ENCODE measurements at regions not wholly inside any gene's neighbourhood (a gene's known extent, or its start where the extent isn't known, plus 50 kb on each side); places are given as distances from the start of the nearest gene placed in this dataset.

GRCh38 chr6:133698272-133698671, 190.6 kb upstream of the TCF21 start:
- TF ChIP-seq CTCF (IDR thresholded peaks at IDR 0.05), result no peak
- Histone ChIP-seq H3K4me2 (ENCODE audit: low read length) (no peak overlapping the region), H3K9me3 (ENCODE audit: control insufficient read depth, low read length) (no peaks in the 10 kb centered on the region), H3K79me2 (no peaks in the 10 kb centered on the region), H2AFZ (no peak overlapping the region), H3K4me3 (ENCODE audit: low read depth, low read length) (no peak overlapping the region), H3K9ac (no peak overlapping the region), H3K27me3 (ENCODE audit: control insufficient read depth, insufficient read depth, low read length) (no peaks in the 10 kb centered on the region), H3K4me1 (no peaks in the 10 kb centered on the region), H3K27ac (no peak overlapping the region), H3K36me3 (ENCODE audit: control insufficient read depth, insufficient read depth, low read length) (no peaks in the 10 kb centered on the region)

- Histone ChIP-seq H3K79me2 (no peaks in the 10 kb centered on the region), H3K36me3 (ENCODE audit: control insufficient read depth, insufficient read depth, low read length) (no peaks in the 10 kb centered on the region), H3K27me3 (ENCODE audit: control insufficient read depth, insufficient read depth, low read length) (no peaks in the 10 kb centered on the region), H3K9me3 (ENCODE audit: control insufficient read depth, low read length) (no peaks in the 10 kb centered on the region), H3K4me3 (ENCODE audit: low read depth, low read length) (no peak overlapping the region), H2AFZ (no peak overlapping the region), H3K4me1 (no peaks in the 10 kb centered on the region), H3K4me2 (ENCODE audit: low read length) (no peak overlapping the region), H3K27ac (no peak overlapping the region), H3K9ac (no peak overlapping the region)
- no peak for TF ChIP-seq CTCF (IDR thresholded peaks at IDR 0.05)
These were observed 189.1 kb upstream of the TCF21 start for GRCh38 chr6:133699741-133700385.

DNA sequence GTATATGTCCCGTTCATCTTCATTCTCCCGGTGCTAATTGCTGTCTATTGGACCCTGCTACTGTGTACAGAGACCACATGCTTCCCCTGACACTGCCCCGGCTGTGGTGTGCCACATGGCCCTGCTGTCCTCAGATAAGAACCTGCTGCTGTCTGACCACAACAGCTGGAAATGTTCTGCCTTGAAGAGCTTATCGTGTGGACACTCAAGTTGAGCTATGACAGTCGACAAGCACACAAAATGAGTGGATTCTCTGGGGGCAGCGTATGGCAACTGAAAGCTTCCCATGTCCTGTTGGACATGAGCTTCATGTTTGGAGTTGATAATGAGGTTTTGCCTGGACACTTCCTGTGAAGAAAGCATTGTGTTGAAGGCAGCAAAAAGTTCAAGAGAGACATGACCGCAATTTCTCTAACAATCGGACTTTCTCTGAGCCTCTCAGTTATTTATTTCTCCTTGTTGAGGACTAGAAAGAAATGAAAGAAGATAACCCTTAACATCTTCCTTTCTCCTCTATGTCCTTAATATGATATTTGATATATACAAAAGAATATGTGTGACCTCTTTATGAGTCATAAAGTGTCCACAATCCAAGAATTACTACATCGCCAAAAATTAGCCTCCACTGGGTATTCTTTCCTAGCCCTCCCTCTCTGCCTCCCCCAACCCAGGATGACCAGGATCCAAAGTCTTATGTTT, 187.1 kb upstream of the TCF21 start:
- no peak overlapping the region for H3K4me3 ChIP-seq (ENCODE audit: low read depth, low read length)
- TF ChIP-seq CTCF (IDR thresholded peaks at IDR 0.05), result no peak
- no peaks in the 10 kb centered on the region for H3K9me3 ChIP-seq (ENCODE audit: control insufficient read depth, low read length)
- H3K27ac ChIP-seq, result no peak overlapping the region
- H3K9ac ChIP-seq, result no peak overlapping the region
- no peaks in the 10 kb centered on the region for H3K36me3 ChIP-seq (ENCODE audit: control insufficient read depth, insufficient read depth, low read length)
- no peaks in the 10 kb centered on the region for H3K4me1 ChIP-seq
- H3K27me3 ChIP-seq (ENCODE audit: control insufficient read depth, insufficient read depth, low read length), result no peaks in the 10 kb centered on the region
- no peak overlapping the region for H3K4me2 ChIP-seq (ENCODE audit: low read length)
- no peaks in the 10 kb centered on the region for H3K79me2 ChIP-seq
- H2AFZ ChIP-seq, result no peak overlapping the region

- no peak overlapping the region for H3K4me3 ChIP-seq (ENCODE audit: low read depth, low read length)
- H3K27ac ChIP-seq, result no peak overlapping the region
- H3K9ac ChIP-seq, result no peak overlapping the region
- H3K79me2 ChIP-seq, result no peaks in the 10 kb centered on the region
- H3K36me3 ChIP-seq (ENCODE audit: control insufficient read depth, insufficient read depth, low read length), result no peaks in the 10 kb centered on the region
- H3K27me3 ChIP-seq (ENCODE audit: control insufficient read depth, insufficient read depth, low read length), result no peaks in the 10 kb centered on the region
- H3K9me3 ChIP-seq (ENCODE audit: control insufficient read depth, low read length), result no peaks in the 10 kb centered on the region
- no peak overlapping the region for H2AFZ ChIP-seq
- no peaks in the 10 kb centered on the region for H3K4me1 ChIP-seq
- no peak for TF ChIP-seq CTCF (IDR thresholded peaks at IDR 0.05)
- no peak overlapping the region for H3K4me2 ChIP-seq (ENCODE audit: low read length)
These were observed 184.5 kb upstream of the TCF21 start for GRCh38 chr6:133704371-133704770.

DNA sequence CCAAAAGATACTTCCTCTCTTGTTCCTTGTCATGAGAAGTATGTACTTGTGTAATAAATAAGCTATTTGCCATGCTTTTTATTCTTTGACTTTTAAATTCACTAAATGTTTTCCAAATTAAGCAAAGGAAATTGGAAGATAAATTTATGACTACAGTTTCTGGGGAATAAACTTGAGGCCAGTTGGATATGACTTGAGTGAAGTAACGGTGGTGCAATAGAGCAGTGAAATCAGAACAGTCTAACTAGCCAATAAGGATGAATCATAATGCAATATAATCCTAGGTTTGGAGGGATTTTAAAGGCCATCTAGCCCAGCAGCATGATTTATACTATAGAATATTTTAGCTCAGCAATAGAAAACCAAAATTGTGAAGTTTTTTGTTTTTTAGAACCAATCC, 183.8 kb upstream of the TCF21 start:
- H3K9ac ChIP-seq, result no peak overlapping the region
- H3K9me3 ChIP-seq (ENCODE audit: control insufficient read depth, low read length), result no peaks in the 10 kb centered on the region
- no peak overlapping the region for H3K4me3 ChIP-seq (ENCODE audit: low read depth, low read length)
- H3K27ac ChIP-seq, result no peak overlapping the region
- no peak overlapping the region for H2AFZ ChIP-seq
- no peaks in the 10 kb centered on the region for H3K4me1 ChIP-seq
- H3K27me3 ChIP-seq (ENCODE audit: control insufficient read depth, insufficient read depth, low read length), result no peaks in the 10 kb centered on the region
- H3K79me2 ChIP-seq, result no peaks in the 10 kb centered on the region
- TF ChIP-seq CTCF (IDR thresholded peaks at IDR 0.05), result no peak
- no peaks in the 10 kb centered on the region for H3K36me3 ChIP-seq (ENCODE audit: control insufficient read depth, insufficient read depth, low read length)
- no peak overlapping the region for H3K4me2 ChIP-seq (ENCODE audit: low read length)
